ENCODE measurements at regions not wholly inside any gene's neighbourhood (a gene's known extent, or its start where the extent isn't known, plus 50 kb on each side); places are given as distances from the start of the nearest gene placed in this dataset.
"Not testable (repeated sequence)": the region's sequence is repeated elsewhere in the genome, so short reads cannot be mapped to it uniquely, and the experiment has no call there.

DNA sequence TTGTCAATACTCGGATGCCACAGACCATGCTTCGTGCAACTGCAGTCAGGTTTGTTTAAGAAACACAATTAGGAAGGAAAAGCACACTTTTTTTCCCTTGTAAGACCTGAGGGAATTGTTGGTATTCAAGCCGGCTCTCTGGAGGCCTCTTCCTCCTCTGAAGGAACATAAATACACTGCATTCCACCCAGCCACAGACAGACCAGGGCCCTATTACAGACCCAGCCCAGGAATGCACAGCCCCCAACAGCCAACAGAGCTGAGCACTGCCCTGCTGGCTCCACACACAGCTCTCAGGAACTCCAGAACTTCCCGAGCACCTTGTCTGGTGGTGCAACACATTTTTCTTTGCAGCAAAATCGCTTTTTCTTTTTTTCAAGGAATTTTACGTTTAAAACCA lies 488.7 kb upstream of the PROK2 start:
- Histone ChIP-seq H3K27me3 (ENCODE audit: low read length) (no peaks in the 10 kb centered on the region), H2AFZ (ENCODE audit: low read length) (no peak overlapping the region), H3K9ac (ENCODE audit: low read length) (no peak overlapping the region), H3K4me1 (ENCODE audit: low read length) (peaks cover 17% of the 10 kb centered on the region), H3K4me3 (ENCODE audit: low read length) (no peak overlapping the region), H4K20me1 (ENCODE audit: insufficient read depth, low read depth, low read length) (no peaks in the 10 kb centered on the region; the same call in 1 of the 2 replicates), H3K9me2 (replicated peaks; ENCODE audit: insufficient read depth, low read length) (no peaks in the 10 kb centered on the region), H3K27ac (ENCODE audit: low read length) (no peak overlapping the region), H3K4me2 (ENCODE audit: low read depth, low read length, poor library complexity, severe bottlenecking) (no peak overlapping the region), H3K36me3 (ENCODE audit: insufficient read depth, low read length) (no peaks in the 10 kb centered on the region), H3K9me3 (ENCODE audit: low read length) (no peaks in the 10 kb centered on the region), H3K79me2 (ENCODE audit: low read length) (no peaks in the 10 kb centered on the region)
- no peak for DNase-seq

- no peaks in the 10 kb centered on the region for H3K9me3 ChIP-seq (ENCODE audit: low read length)
- H3K9ac ChIP-seq (ENCODE audit: low read length): no peak overlapping the region
- H3K9me2 ChIP-seq (replicated peaks; ENCODE audit: insufficient read depth, low read length): no peaks in the 10 kb centered on the region
- no peak overlapping the region for H3K4me2 ChIP-seq (ENCODE audit: low read depth, low read length, poor library complexity, severe bottlenecking)
- H3K79me2 ChIP-seq (ENCODE audit: low read length): no peaks in the 10 kb centered on the region
- no peaks in the 10 kb centered on the region for H3K27me3 ChIP-seq (ENCODE audit: low read length)
- H3K4me1 ChIP-seq (ENCODE audit: low read length): peaks cover 17% of the 10 kb centered on the region
- H4K20me1 ChIP-seq (ENCODE audit: insufficient read depth, low read depth, low read length): no peaks in the 10 kb centered on the region; the same call in 1 of the 2 replicates
- H3K4me3 ChIP-seq (ENCODE audit: low read length): no peak overlapping the region
- no peak for DNase-seq
- H3K36me3 ChIP-seq (ENCODE audit: insufficient read depth, low read length): no peaks in the 10 kb centered on the region
- H2AFZ ChIP-seq (ENCODE audit: low read length): no peak overlapping the region
- H3K27ac ChIP-seq (ENCODE audit: low read length): no peak overlapping the region
Observed at GRCh38 chr3:72272356-72272755, 487.4 kb upstream of the PROK2 start.

- peaks cover 17% of the 10 kb centered on the region for H3K4me1 ChIP-seq (ENCODE audit: low read length)
- no peak overlapping the region for H3K4me2 ChIP-seq (ENCODE audit: low read depth, low read length, poor library complexity, severe bottlenecking)
Observed at GRCh38 chr3:72271923-72272322, 487.0 kb upstream of the PROK2 start.

DNA sequence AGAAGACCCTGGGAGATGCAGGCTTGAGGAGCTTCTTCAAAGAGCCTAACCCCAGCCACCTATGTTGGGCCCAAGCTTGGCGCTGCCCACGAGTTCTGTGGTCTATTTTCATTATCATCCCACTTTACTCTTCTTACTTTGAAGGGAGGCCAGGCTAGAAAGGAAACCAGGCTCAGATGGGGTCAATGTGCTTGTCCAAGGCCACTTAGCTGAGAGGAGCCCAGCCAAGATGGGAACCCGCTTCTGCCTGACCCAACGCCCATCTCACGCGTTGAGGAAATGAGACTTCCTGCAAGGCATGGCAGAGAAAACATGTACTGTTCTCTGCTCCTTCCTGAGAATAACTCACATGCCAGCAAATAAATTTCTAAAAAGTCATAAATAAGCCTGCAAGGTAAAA lies 486.3 kb upstream of the PROK2 start:
- no peaks in the 10 kb centered on the region for H3K9me3 ChIP-seq (ENCODE audit: low read length)
- peaks cover 17% of the 10 kb centered on the region for H3K4me1 ChIP-seq (ENCODE audit: low read length)
- H3K36me3 ChIP-seq (ENCODE audit: insufficient read depth, low read length): no peaks in the 10 kb centered on the region
- H3K9ac ChIP-seq (ENCODE audit: low read length): no peak overlapping the region
- no peaks in the 10 kb centered on the region for H3K27me3 ChIP-seq (ENCODE audit: low read length)
- no peak overlapping the region for H3K4me2 ChIP-seq (ENCODE audit: low read depth, low read length, poor library complexity, severe bottlenecking)
- H3K4me3 ChIP-seq (ENCODE audit: low read length): no peak overlapping the region
- no peaks in the 10 kb centered on the region for H3K9me2 ChIP-seq (replicated peaks; ENCODE audit: insufficient read depth, low read length)
- no peak overlapping the region for H2AFZ ChIP-seq (ENCODE audit: low read length)
- no peaks in the 10 kb centered on the region; the same call in 1 of the 2 replicates for H4K20me1 ChIP-seq (ENCODE audit: insufficient read depth, low read depth, low read length)
- no peak overlapping the region for H3K27ac ChIP-seq (ENCODE audit: low read length)
- H3K79me2 ChIP-seq (ENCODE audit: low read length): no peaks in the 10 kb centered on the region
- no peak for DNase-seq

More at GRCh38 chr3:72271923-72272322, 487.0 kb upstream of the PROK2 start:
- Histone ChIP-seq H3K79me2 (ENCODE audit: low read length) (no peaks in the 10 kb centered on the region), H2AFZ (ENCODE audit: low read length) (no peak overlapping the region), H3K9me2 (replicated peaks; ENCODE audit: insufficient read depth, low read length) (no peaks in the 10 kb centered on the region), H3K27ac (ENCODE audit: low read length) (no peak overlapping the region), H4K20me1 (ENCODE audit: insufficient read depth, low read depth, low read length) (no peaks in the 10 kb centered on the region; the same call in 1 of the 2 replicates), H3K9ac (ENCODE audit: low read length) (no peak overlapping the region), H3K36me3 (ENCODE audit: insufficient read depth, low read length) (no peaks in the 10 kb centered on the region), H3K4me3 (ENCODE audit: low read length) (no peak overlapping the region), H3K9me3 (ENCODE audit: low read length) (no peaks in the 10 kb centered on the region), H3K27me3 (ENCODE audit: low read length) (no peaks in the 10 kb centered on the region)
- no peak for DNase-seq

DNA sequence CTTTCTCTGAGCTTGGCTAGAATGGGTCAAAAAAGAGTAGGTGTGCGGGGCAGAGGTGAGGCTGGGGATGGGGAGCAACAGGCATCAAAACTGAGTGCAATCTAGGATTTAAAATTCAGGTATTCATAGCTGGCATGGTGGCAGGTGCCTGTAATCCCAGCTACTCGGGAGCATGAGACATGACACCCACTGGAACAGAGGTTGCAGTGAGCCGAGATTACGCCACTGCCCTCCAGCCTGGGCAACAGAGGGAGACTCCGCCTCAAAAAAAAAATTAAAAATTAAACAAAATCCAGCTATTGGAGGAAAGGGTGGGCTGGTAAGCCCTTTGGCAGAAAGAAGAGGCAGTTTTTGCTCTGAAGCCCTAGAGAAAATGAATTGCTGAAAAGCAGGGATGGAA lies 485.8 kb upstream of the PROK2 start:
- Histone ChIP-seq H3K36me3 (ENCODE audit: insufficient read depth, low read length) (no peaks in the 10 kb centered on the region), H3K9me2 (replicated peaks; ENCODE audit: insufficient read depth, low read length) (no peaks in the 10 kb centered on the region), H4K20me1 (ENCODE audit: insufficient read depth, low read depth, low read length) (no peaks in the 10 kb centered on the region; the same call in 1 of the 2 replicates), H3K4me3 (ENCODE audit: low read length) (no peak overlapping the region), H3K9me3 (ENCODE audit: low read length) (no peaks in the 10 kb centered on the region), H3K79me2 (ENCODE audit: low read length) (no peaks in the 10 kb centered on the region), H3K27ac (ENCODE audit: low read length) (no peak overlapping the region), H3K9ac (ENCODE audit: low read length) (no peak overlapping the region), H3K4me2 (ENCODE audit: low read depth, low read length, poor library complexity, severe bottlenecking) (no peak overlapping the region), H2AFZ (ENCODE audit: low read length) (no peak overlapping the region), H3K27me3 (ENCODE audit: low read length) (no peaks in the 10 kb centered on the region), H3K4me1 (ENCODE audit: low read length) (peaks cover 19% of the 10 kb centered on the region)
- DNase-seq: no peak

- Histone ChIP-seq H4K20me1 (ENCODE audit: insufficient read depth, low read depth, low read length) (no peaks in the 10 kb centered on the region; the same call in 1 of the 2 replicates), H3K9me2 (replicated peaks; ENCODE audit: insufficient read depth, low read length) (no peaks in the 10 kb centered on the region), H3K4me3 (ENCODE audit: low read length) (no peak overlapping the region), H2AFZ (ENCODE audit: low read length) (no peak overlapping the region), H3K4me1 (ENCODE audit: low read length) (peaks cover 24% of the 10 kb centered on the region), H3K27me3 (ENCODE audit: low read length) (no peaks in the 10 kb centered on the region), H3K9me3 (ENCODE audit: low read length) (no peaks in the 10 kb centered on the region), H3K9ac (ENCODE audit: low read length) (no peak overlapping the region), H3K79me2 (ENCODE audit: low read length) (no peaks in the 10 kb centered on the region), H3K27ac (ENCODE audit: low read length) (no peak overlapping the region), H3K36me3 (ENCODE audit: insufficient read depth, low read length) (no peaks in the 10 kb centered on the region), H3K4me2 (ENCODE audit: low read depth, low read length, poor library complexity, severe bottlenecking) (no peak overlapping the region)
- no peak for DNase-seq
Observed at GRCh38 chr3:72270072-72270681, 485.2 kb upstream of the PROK2 start.

DNA sequence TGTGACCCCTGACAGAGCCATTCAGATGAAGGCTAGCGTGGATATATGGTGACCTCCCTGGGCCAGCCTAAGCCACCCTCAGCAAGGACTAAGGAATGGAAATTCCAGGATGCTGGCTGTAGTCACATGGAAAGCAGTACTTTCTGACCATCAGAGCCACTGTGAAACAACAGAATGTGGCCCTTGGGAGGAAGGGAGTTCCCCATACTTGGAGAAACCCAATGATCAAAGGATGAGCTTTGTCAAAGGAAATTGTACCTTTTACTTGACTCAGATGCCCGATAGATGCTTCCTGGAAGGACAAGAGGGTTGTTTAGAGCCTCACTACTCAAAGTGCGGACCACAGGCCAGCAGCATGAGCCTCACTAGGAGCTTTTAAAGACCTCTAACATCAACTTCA lies 484.5 kb upstream of the PROK2 start:
- Histone ChIP-seq H3K36me3 (ENCODE audit: insufficient read depth, low read length) (no peaks in the 10 kb centered on the region), H3K9me3 (ENCODE audit: low read length) (no peaks in the 10 kb centered on the region), H3K27ac (ENCODE audit: low read length) (no peak overlapping the region), H3K4me2 (ENCODE audit: low read depth, low read length, poor library complexity, severe bottlenecking) (no peak overlapping the region), H3K4me3 (ENCODE audit: low read length) (no peak overlapping the region), H2AFZ (ENCODE audit: low read length) (no peak overlapping the region), H3K4me1 (ENCODE audit: low read length) (peaks cover 24% of the 10 kb centered on the region), H3K27me3 (ENCODE audit: low read length) (no peaks in the 10 kb centered on the region), H3K9ac (ENCODE audit: low read length) (no peak overlapping the region), H3K79me2 (ENCODE audit: low read length) (no peaks in the 10 kb centered on the region), H4K20me1 (ENCODE audit: insufficient read depth, low read depth, low read length) (no peaks in the 10 kb centered on the region; the same call in 1 of the 2 replicates), H3K9me2 (replicated peaks; ENCODE audit: insufficient read depth, low read length) (no peaks in the 10 kb centered on the region)
- no peak for DNase-seq

- H3K27me3 ChIP-seq (ENCODE audit: low read length); H3K79me2 ChIP-seq (ENCODE audit: low read length); H3K36me3 ChIP-seq (ENCODE audit: insufficient read depth, low read length); H3K27ac ChIP-seq (ENCODE audit: low read length); H3K4me2 ChIP-seq (ENCODE audit: low read depth, low read length, poor library complexity, severe bottlenecking); H2AFZ ChIP-seq (ENCODE audit: low read length); H4K20me1 ChIP-seq (ENCODE audit: insufficient read depth, low read depth, low read length); DNase-seq; H3K9me3 ChIP-seq (ENCODE audit: low read length); H3K9ac ChIP-seq (ENCODE audit: low read length); H3K9me2 ChIP-seq (replicated peaks; ENCODE audit: insufficient read depth, low read length); H3K4me3 ChIP-seq (ENCODE audit: low read length): not testable (repeated sequence)
- H3K4me1 ChIP-seq (ENCODE audit: low read length): peaks cover 21% of the 10 kb centered on the region
Observed at GRCh38 chr3:72266921-72267524, 482.1 kb upstream of the PROK2 start.
